ENCODE measurements at regions not wholly inside any gene's neighbourhood (a gene's known extent, or its start where the extent isn't known, plus 50 kb on each side); places are given as distances from the start of the nearest gene placed in this dataset.

DNA sequence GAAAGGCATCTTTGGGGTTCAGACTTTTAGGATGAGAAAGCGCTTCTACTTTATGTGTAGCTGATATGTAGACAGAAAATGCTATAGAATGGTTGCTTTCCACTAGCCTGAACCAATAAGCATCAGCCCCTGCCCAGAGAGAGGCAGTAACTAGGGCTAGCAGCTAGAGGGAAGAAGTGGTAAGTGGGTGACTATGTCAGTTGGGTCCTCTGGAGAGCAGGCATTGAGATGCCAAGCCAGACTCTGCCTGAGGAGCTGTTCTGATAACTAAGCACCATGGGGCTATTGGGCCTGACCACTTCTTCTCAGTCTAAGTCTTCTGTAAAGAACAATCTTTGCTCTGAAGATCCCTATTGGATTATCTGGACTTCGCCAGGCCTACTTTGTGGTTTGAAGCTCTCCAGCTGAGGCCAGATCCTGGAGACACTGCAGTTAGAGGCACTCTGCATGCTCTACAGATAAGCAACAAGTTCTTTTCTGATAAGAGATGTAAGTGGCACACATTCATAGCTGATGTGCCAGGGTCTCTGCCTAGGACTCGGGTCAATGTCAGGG is 146.1 kb downstream of the RBM46 start:
- Histone ChIP-seq H3K36me3 (no peaks in the 10 kb centered on the region), H3K27ac (no peak overlapping the region), H3K27me3 (no peaks in the 10 kb centered on the region), H3K4me3 (no peak overlapping the region), H3K4me1 (ENCODE audit: insufficient read depth) (no peaks in the 10 kb centered on the region), H3K9me3 (no peaks in the 10 kb centered on the region)
- intact Hi-C loops (cut with DNase I) = no loop called here
- WGBS, 3 donors = 82 to 92% (median 83%) methylated on average over 3 of the region's 3 CpGs
- no peak for DNase-seq
- no peak for TF ChIP-seq EP300 (IDR thresholded peaks at IDR 0.05)
- no peak for TF ChIP-seq CTCF (IDR thresholded peaks at IDR 0.05)
- TF ChIP-seq POLR2A (IDR thresholded peaks at IDR 0.05) = no peak

DNA sequence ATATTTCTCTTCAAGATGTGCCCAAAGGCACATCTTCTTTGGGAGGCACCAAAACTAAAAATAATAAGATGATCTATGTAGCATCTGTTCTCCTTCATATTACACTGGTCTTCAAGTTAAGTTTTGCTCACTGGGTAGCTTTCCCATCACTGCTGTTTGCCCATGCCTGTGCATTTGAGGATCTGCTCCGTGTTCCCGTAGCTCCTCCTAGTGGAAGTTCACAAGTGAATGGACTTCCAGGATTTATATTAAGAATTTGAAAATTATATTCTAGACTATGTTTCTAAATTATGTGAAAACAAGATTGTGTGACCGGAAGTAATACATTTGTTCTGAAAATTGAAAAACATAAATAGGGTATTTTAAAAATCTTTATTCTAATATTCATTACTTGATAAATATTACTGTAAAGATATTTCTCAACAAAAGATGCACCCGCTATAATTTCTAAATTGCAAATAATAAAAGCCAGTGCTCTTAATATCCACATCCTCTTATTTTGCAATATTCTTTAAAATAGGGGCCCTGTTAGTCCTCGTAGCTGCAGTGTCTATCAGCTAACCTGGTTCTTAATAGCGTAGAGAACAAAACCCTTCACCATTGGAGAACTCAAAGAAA is 147.7 kb downstream of the RBM46 start:
- Histone ChIP-seq H3K9me3 (no peaks in the 10 kb centered on the region), H3K27me3 (no peaks in the 10 kb centered on the region), H3K4me1 (ENCODE audit: insufficient read depth) (no peaks in the 10 kb centered on the region), H3K4me3 (no peak overlapping the region), H3K27ac (no peak overlapping the region), H3K36me3 (no peaks in the 10 kb centered on the region)
- TF ChIP-seq CTCF (IDR thresholded peaks at IDR 0.05) (no peak), EP300 (IDR thresholded peaks at IDR 0.05) (no peak), POLR2A (IDR thresholded peaks at IDR 0.05) (no peak)
- intact Hi-C loops (cut with DNase I) = no loop called here
- WGBS, 3 donors = 49 to 61% (median 57%) methylated on average over 6 of the region's 6 CpGs
- no peak for DNase-seq

GRCh38 chr4:154936873-154937272 is 155.8 kb downstream of the RBM46 start:
- H3K27ac ChIP-seq = no peak overlapping the region
- H3K4me1 ChIP-seq (ENCODE audit: insufficient read depth) = no peaks in the 10 kb centered on the region
- no peaks in the 10 kb centered on the region for H3K36me3 ChIP-seq
- no peaks in the 10 kb centered on the region for H3K9me3 ChIP-seq
- 83 to 91% (median 91%) methylated on average over 3 of the region's 3 CpGs for WGBS, 3 donors
- intact Hi-C loops (cut with DNase I) = no loop called here
- no peak for DNase-seq
- TF ChIP-seq CTCF (IDR thresholded peaks at IDR 0.05) (no peak), EP300 (IDR thresholded peaks at IDR 0.05) (no peak), POLR2A (IDR thresholded peaks at IDR 0.05) (no peak)
- no peak overlapping the region for H3K4me3 ChIP-seq
- H3K27me3 ChIP-seq = no peaks in the 10 kb centered on the region

DNA sequence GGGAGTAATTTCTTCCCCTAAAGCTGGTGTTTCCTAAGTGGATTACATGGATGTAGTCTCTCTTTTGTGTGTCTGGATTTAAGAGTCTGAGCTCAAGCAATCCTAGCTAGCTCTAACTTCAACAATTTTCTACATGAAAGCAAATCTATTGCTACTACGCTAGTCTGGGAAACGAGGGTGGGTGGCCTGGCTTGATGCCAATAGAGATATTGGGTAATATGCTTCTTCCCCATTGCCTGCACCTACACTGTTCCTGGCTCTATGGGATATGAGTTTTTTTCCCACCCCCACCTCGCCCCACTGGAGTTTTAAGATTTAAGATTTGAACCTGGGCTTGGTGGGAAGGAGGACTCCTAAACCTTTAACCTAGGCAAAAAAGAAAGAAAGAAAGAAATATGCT is 158.8 kb downstream of the RBM46 start:
- Histone ChIP-seq H3K27me3 (no peaks in the 10 kb centered on the region), H3K36me3 (no peaks in the 10 kb centered on the region), H3K9me3 (no peaks in the 10 kb centered on the region), H3K27ac (no peak overlapping the region), H3K4me3 (no peak overlapping the region), H3K4me1 (ENCODE audit: insufficient read depth) (no peaks in the 10 kb centered on the region)
- intact Hi-C loops (cut with DNase I) = no loop called here
- 53 to 67% (median 55%) methylated on average over 3 of the region's 3 CpGs for WGBS, 3 donors
- TF ChIP-seq CTCF (IDR thresholded peaks at IDR 0.05) = no peak
- TF ChIP-seq POLR2A (IDR thresholded peaks at IDR 0.05) = no peak
- TF ChIP-seq EP300 (IDR thresholded peaks at IDR 0.05) = no peak
- no peak for DNase-seq

All from ovary (tissue), 7 donors.